NCI-H226 (cell line): ENCODE measurements at regions not wholly inside any gene's neighbourhood (a gene's known extent, or its start where the extent isn't known, plus 50 kb on each side); places are given as distances from the start of the nearest gene placed in this dataset.
"Not testable (repeated sequence)": the region's sequence is repeated elsewhere in the genome, so short reads cannot be mapped to it uniquely, and the experiment has no call there.

Source experiments
- DNase-seq: peaks from one replicate; pipeline ENCODE4 v3.0.0-alpha.2; 2015

DNA sequence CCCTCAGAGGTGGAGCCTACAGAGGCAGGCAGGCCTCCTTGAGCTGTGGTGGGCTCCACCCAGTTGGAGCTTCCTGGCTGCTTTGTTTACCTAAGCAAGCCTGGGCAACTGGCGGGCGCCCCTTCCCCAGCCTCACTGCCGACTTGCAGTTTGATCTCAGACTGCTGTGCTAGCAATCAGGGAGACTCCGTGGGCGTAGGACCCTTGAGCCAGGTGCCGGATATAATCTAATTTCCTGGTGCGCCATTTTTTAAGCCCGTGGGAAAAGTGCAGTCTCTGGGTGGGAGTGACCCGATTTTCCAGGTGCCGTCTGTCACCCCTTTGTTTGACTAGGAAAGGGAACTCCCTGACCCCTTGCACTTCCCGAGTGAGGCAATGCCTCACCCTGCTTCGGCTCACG, 769.1 kb upstream of the SEMA6A start:
- not testable (repeated sequence) for DNase-seq

DNA sequence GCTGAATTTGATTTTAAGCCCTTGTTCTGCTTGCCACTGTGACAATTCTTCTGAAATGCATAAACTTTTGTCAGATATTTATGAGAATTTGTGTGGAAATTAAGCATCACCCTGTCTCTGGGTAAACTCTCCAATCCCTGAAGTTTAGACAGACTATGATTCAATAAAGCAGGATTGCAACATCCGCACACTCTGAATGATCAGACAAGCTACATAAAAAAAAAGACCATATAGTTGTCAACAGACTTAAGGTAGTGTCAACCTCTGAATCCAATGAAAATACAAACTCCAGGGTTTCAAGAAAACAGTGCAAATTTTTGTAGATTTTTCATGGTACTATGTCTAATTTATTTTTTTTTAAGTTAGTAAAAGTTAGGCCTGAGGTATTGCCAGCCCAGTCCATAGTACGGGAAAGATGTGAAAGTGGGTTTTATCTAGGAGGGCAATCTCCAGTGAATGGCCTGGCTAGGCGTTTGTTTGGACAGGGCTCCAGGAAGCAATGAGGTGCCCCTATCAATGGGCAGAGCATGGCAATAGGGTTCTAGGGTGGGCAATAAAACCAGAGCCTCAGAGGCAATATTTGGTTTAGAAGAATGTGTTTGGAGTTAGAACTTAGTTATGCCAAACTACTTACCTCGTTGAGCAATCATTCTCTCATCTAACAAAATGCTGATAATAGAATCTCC, 762.6 kb upstream of the SEMA6A start:
- DNase-seq, result no peak

GRCh38 chr5:117336208-117336607, 761.6 kb upstream of the SEMA6A start:
- no peak for DNase-seq

DNA sequence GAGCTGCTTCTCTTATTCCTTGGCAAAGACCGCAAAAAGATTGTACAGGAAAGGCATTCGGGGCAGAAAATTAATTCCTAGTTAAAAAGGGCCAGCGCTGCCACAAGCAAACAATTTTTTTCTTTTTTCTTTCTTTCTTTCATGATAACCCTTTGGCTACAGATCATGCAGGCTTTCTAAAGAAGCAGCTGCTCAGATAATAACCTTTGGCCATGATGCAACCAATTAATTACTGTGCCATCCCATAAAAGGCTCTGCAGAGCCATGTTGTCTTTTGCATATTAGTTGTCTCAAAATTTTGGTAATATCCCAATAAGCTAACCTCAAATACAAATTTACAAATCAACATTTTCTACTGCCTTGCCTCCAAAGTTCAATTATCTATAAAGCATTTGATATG, 758.4 kb upstream of the SEMA6A start:
- no peak for DNase-seq

- no peak for DNase-seq
These were observed 757.7 kb upstream of the SEMA6A start for GRCh38 chr5:117332341-117332740.

DNA sequence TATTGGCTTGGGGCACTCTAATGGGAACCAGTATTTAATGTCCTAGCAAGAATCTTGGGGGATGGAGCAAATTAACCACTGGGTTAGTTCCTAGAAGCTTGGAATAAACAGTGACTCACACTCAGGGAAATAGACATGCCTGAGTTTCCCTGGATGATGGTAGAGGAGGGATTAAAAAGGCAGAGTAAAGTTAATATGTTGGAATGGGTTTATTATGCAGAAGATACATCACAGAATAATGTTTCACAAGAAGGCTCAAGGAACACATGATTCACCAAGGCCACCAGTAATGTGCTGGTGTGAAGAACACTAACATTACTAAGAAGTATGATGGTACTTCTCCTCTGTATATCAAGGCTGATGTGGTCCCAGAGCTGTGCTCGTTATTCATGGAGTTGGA, 752.9 kb upstream of the SEMA6A start:
- DNase-seq, result no peak

- no peak for DNase-seq
These were observed 752.4 kb upstream of the SEMA6A start for GRCh38 chr5:117326997-117327396.

DNA sequence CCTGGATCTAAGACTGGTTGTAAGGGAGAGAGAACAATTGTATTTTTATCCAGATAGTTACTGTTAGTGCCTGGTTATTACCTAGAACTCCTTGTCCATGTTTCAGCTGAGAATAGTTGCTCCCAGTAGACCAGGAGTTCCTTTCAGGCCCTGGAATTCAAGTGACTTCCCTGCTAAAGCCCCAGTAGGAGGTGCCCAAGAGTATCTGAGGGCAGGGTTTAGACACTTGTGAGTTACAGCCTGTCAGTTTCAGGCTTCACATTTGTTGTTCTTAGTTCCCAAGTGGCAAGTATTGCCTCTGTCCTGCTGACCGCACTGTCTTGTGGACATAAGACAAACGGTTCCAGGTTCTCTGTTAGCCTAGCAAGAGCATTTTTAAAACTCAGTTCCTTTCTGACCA, 743.9 kb upstream of the SEMA6A start:
- no peak for DNase-seq

GRCh38 chr5:117315170-117315569, 740.5 kb upstream of the SEMA6A start:
- no peak for DNase-seq

DNA sequence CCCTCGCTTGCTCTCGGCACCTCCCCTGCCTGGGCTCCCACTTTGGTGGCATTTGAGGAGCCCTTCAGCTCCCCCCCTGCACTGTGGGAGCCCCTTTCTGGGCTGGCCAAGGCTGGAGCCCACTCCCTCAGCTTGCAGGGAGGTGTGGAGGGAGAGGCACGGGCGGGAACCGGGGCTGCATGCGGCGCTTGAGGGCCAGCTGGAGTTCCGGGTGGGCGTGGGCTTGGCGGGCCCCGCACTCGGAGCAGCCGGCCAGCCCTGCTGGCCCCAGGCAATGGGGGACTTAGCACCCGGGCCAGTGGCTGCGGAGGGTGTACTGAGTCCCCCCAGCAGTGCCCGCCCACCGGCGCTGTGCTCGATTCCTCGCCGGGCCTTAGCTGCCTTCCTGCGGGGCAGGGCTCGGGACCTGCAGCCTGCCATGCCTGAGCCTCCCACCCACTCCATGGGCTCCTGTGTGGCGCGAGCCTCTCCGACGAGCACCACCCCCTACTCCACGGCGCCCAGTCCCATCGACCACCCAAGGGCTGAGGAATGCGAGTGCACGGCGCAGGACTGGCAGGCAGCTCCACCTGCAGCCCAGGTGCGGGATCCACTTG, 730.0 kb upstream of the SEMA6A start:
- not testable (repeated sequence) for DNase-seq

DNA sequence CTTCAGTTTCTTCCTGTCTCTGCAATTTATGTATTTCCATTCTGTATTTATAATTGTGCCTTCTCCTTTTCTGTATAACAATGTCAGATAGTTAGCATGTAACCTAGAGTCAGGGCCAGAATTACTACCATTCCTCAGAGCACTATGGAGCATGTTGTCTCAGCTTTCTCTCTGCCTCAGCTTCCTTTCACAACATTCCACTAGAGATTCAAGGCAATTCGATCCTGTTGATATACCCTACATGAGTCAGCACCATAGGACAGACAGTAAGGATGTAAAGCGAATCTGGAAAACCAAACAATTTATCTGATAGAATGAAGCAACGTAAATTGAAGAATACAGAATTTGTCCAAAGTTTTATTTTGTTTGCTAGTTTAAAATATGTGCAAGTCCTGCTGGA, 728.3 kb upstream of the SEMA6A start:
- DNase-seq, result no peak

DNA sequence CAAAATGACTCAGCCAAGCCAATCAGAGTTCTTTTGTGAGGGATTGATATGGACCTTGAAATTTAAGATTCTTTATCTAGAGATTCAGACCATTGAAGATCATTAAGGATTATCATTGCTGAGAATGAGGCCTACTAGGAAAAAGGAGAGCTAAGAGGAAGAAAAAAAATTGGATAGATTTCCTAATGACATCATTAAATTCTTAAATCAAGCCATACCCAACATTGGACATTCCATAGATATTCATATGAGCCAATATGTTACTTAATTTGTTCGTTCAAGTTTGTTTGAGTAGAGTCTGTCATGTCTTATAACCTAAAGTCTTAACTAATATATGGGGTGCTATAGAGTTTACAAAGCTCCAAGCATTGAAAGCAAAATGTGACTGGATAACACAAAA, 727.9 kb upstream of the SEMA6A start:
- DNase-seq, result no peak

DNA sequence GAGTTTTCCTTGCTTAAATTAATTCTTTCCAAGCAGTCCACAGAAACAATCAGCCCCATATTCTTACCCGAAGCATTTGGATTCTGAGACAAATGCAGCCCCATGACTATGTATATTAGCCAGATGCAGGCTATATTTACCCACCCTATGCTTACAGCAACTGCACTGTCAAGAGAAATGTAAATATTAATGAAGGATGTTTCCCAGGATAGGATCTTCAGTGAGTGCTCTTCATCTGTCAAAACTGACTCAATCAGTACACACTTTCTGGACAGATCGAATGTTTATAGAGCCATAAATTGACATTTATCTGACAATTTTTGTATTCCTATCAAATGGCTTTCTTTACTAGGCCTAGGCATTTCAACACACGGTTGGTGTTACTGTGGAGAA, 725.3 kb upstream of the SEMA6A start:
- DNase-seq, result no peak

- DNase-seq, result no peak
These were observed 724.8 kb upstream of the SEMA6A start for GRCh38 chr5:117299224-117299935.

- no peak for DNase-seq
These were observed 722.2 kb upstream of the SEMA6A start for GRCh38 chr5:117296872-117297271.

- no peak for DNase-seq
These were observed 721.3 kb upstream of the SEMA6A start for GRCh38 chr5:117295941-117296340.

- no peak for DNase-seq
These were observed 712.2 kb upstream of the SEMA6A start for GRCh38 chr5:117286813-117287212.

- no peak for DNase-seq
These were observed 697.0 kb upstream of the SEMA6A start for GRCh38 chr5:117271656-117272055.

GRCh38 chr5:117266280-117266679, 691.7 kb upstream of the SEMA6A start:
- DNase-seq, result no peak

DNA sequence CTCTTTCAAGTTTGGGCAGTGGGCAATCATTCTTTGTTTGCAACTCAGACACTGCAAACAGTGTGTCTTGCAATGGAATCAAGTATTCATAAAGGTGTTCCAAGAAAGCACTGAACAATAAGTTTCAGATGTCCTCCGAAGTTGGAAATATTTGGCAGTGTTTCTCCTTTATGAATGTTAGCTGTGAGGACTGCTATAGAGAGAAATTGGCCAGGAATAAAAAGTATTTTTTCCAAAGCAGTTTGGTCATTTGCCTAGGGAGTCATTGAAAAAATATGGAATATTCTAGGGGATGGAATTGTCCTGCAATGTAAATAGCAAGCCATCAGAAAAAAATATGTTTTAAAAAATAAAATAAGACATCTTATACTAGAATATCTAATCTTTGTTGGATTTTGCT, 688.6 kb upstream of the SEMA6A start:
- no peak for DNase-seq

DNA sequence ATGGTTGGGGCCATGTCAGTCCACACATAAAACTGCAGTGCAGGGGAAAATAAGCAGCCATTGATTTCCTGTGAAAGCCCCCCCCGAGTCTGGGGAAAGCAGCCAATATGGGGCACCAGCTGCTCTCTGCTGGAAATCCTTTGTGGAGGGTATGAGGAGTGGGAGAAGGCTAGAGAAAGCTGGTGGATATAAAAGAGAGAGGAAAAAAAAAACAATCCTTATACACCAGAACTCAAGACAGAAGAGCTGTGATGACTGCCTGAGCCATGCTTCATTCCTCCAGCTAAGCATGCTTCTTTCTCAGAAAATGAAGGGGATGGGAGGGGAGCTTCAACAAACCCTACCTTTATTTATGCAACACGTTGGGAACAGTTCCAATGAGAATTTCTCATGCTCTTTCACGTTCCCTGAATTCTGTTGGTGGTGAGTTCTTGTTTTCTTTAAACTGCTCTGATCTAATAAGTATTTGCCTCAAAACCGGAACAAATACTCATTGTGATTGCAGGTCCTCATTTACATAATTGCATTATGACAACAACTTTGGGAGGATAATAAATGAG, 688.0 kb upstream of the SEMA6A start:
- DNase-seq, result no peak

GRCh38 chr5:117261948-117262571, 687.4 kb upstream of the SEMA6A start:
- DNase-seq, result no peak

DNA sequence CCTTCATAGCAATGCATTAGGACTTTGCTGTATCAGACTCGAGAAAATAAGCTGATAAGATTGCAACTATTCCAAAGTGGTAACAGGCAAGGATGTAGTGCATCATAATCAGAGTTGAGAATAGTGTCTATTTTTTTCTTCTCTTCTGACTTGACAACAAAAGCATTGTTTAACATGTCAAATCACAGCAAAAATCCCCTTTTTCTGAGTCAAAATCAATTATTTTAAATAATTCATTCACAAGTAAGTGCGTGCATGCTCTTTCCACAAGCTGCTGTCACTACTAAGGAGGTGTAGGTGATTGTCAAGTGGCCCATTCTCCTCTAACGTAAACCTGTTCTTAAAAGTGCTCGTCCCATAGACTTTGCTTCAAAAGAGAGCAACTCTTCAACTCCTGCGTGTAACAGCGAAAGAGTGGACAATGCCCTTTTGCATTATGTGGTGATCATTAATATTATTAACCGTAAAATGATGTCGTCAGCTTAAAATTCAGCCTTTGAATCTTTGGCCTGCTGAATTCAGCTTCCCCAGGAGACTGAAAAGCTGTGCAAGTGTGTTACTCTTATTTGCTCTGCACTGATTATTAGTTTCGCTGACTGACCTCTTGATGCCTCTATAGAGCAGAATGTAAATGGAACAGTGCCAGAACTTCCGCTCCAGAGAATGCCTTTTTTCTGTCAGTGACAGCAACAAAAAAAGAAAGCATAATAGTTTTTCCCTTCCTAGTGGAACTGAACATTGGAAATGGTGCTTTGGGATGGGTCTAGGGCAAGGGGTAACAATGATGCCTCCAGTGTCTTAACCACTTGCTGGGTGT, 680.8 kb upstream of the SEMA6A start:
- no peak for DNase-seq
